ENCODE measurements at regions not wholly inside any gene's neighbourhood (a gene's known extent, or its start where the extent isn't known, plus 50 kb on each side); places are given as distances from the start of the nearest gene placed in this dataset.

- DNase-seq = no peak
Measured at GRCh38 chr2:81235601-81236000, 931.0 kb upstream of the LRRTM1 start.

GRCh38 chr2:81234711-81235110 is 930.2 kb upstream of the LRRTM1 start:
- DNase-seq = no peak

- DNase-seq = no peak
Measured at GRCh38 chr2:81225756-81226155, 921.2 kb upstream of the LRRTM1 start.

GRCh38 chr2:81213598-81213997 is 909.0 kb upstream of the LRRTM1 start:
- no peak for DNase-seq

GRCh38 chr2:81206216-81206615 is 901.7 kb upstream of the LRRTM1 start:
- no peak for DNase-seq

GRCh38 chr2:81196933-81197628 is 892.5 kb upstream of the LRRTM1 start:
- no peak for DNase-seq

GRCh38 chr2:81196383-81196851 is 891.9 kb upstream of the LRRTM1 start:
- no peak for DNase-seq

GRCh38 chr2:81195774-81196382 is 891.3 kb upstream of the LRRTM1 start:
- DNase-seq = no peak

- DNase-seq = no peak
Measured at GRCh38 chr2:81195017-81195773, 890.6 kb upstream of the LRRTM1 start.

- DNase-seq = no peak
Measured at GRCh38 chr2:81194581-81194980, 890.0 kb upstream of the LRRTM1 start.

GRCh38 chr2:81194176-81194575 is 889.6 kb upstream of the LRRTM1 start:
- no peak for DNase-seq

GRCh38 chr2:81181845-81182244 is 877.3 kb upstream of the LRRTM1 start:
- no peak for DNase-seq

GRCh38 chr2:81171447-81171846 is 866.9 kb upstream of the LRRTM1 start:
- DNase-seq = no peak

GRCh38 chr2:81163583-81163982 is 859.0 kb upstream of the LRRTM1 start:
- DNase-seq = no peak

GRCh38 chr2:81158505-81158904 is 854.0 kb upstream of the LRRTM1 start:
- DNase-seq = no peak

GRCh38 chr2:81148323-81148722 is 843.8 kb upstream of the LRRTM1 start:
- DNase-seq = no peak

GRCh38 chr2:81136296-81136695 is 831.7 kb upstream of the LRRTM1 start:
- DNase-seq = no peak

- DNase-seq = no peak
Measured at GRCh38 chr2:81097361-81097760, 792.8 kb upstream of the LRRTM1 start.

- DNase-seq = no peak
Measured at GRCh38 chr2:81093031-81093430, 788.5 kb upstream of the LRRTM1 start.

GRCh38 chr2:81087646-81088045 is 783.1 kb upstream of the LRRTM1 start:
- no peak for DNase-seq

GRCh38 chr2:81084101-81084500 is 779.5 kb upstream of the LRRTM1 start:
- DNase-seq = no peak

GRCh38 chr2:81078631-81079030 is 774.1 kb upstream of the LRRTM1 start:
- DNase-seq = no peak

GRCh38 chr2:81078102-81078501 is 773.5 kb upstream of the LRRTM1 start:
- no peak for DNase-seq

GRCh38 chr2:81077396-81077795 is 772.8 kb upstream of the LRRTM1 start:
- no peak for DNase-seq

Measured in left hindlimb (tissue), 1 donor.